A549 (cell line): ENCODE measurements at regions not wholly inside any gene's neighbourhood (a gene's known extent, or its start where the extent isn't known, plus 50 kb on each side); places are given as distances from the start of the nearest gene placed in this dataset.

Source experiments
- ATAC-seq, 2 experiments: fragments of 200-7000 bp in 1 of 2; fragments of >200 bp in 1 of 2; cut with Nextera tagmentation in 1 of 2; cut with Tn5 transposase in 1 of 2; 3 replicates each; pipeline versions ENCODE4 v1.8.0 to v1.9.1; 2018 to 2020; ENCODE audit warnings: mild to moderate bottlenecking in 1 of 2, moderate library complexity in 1 of 2
- CTCF ChIA-PET: fragments of 300-600 bp; sonication (Branson Sonifier 250); formaldehyde crosslinking; extraction: SDS; loops from one replicate; lab custom pipeline; 2021; ENCODE audit warnings: antibody characterized with exemption, inconsistent platforms; lab: Yijun Ruan, JAX
- POLR2A ChIA-PET: fragments of 350-600 bp; formaldehyde crosslinking; extraction: SDS; loops from one replicate; lab custom pipeline; 2021; ENCODE audit warnings: antibody characterized with exemption, inconsistent platforms; lab: Yijun Ruan, JAX
- DNase-seq, 2 experiments: peaks; one replicate each; pipeline versions ENCODE4 v3.0.0 to v3.0.0-alpha.2; 2011 to 2016; ENCODE audit warnings: low read depth in 1 of 2, low spot score in 1 of 2
- FAIRE-seq: peaks from 2 replicates; lab custom pipeline; 2011; peaks lifted over from hg19 to GRCh38; lab: Jason Lieb, UNC
- H3K27ac ChIP-seq, 2 experiments: fragments of >200 bp; sonication (Bioruptor Twin); formaldehyde crosslinking; 3 replicates each; pipeline ENCODE4 v1.5.1; 2016 to 2017
- H3K4me1 ChIP-seq: fragments of >200 bp; sonication (Bioruptor Twin); formaldehyde crosslinking; 3 replicates; pipeline ENCODE4 v1.6.1; 2016
- H3K4me2 ChIP-seq: fragments of >200 bp; sonication (Bioruptor Twin); formaldehyde crosslinking; 3 replicates; pipeline ENCODE4 v1.6.1; 2016
- H3K4me3 ChIP-seq: fragments of >200 bp; sonication (Bioruptor Twin); formaldehyde crosslinking; 3 replicates; pipeline ENCODE4 v1.5.1; 2016
- H3K9me3 ChIP-seq: fragments of >200 bp; sonication (Bioruptor Twin); formaldehyde crosslinking; 3 replicates; pipeline ENCODE4 v1.6.1; 2016
- BHLHE40 ChIP-seq: IDR thresholded peaks from 2 replicates; pipeline ENCODE4 v1.6.1; 2012; ENCODE audit warnings: low read depth, low read length, inconsistent platforms
- CEBPB ChIP-seq, 2 experiments: fragments of >200 bp in 1 of 2; sonication (Bioruptor Twin) in 1 of 2; formaldehyde crosslinking in 1 of 2; IDR thresholded peaks; 2 replicates each; pipeline ENCODE4 v1.6.1; 2012 to 2016
- CHD4 ChIP-seq: fragments of 200-600 bp; sonication (generic); IDR thresholded peaks from 2 replicates; pipeline ENCODE4 v1.6.1; 2016; ENCODE audit warnings: antibody characterized with exemption, mild to moderate bottlenecking, borderline replicate concordance
- E2F6 ChIP-seq: IDR thresholded peaks from 2 replicates; pipeline ENCODE4 v1.6.1; 2012; ENCODE audit warnings: low read depth, borderline replicate concordance
- EHF ChIP-seq: fragments of 250-450 bp; sonication (Bioruptor Pico); IDR thresholded peaks from 2 replicates; pipeline ENCODE4 v1.5.0; 2020; ENCODE audit warnings: mild to moderate bottlenecking
- EP300 ChIP-seq, 2 experiments: fragments of >200 bp; sonication (Bioruptor Twin); formaldehyde crosslinking; IDR thresholded peaks; 2 replicates in 1 of 2; 3 replicates in 1 of 2; pipeline ENCODE4 v1.6.1; 2016 to 2017
- ESRRA ChIP-seq: fragments of 150-350 bp; IDR thresholded peaks from 2 replicates; pipeline ENCODE4 v1.6.1; 2014; ENCODE audit warnings: mild to moderate bottlenecking, low read length, borderline replicate concordance
- FOSL2 ChIP-seq, 2 experiments: fragments of 450-650 bp in 1 of 2; fragments of >200 bp in 1 of 2; sonication (Bioruptor Twin) in 1 of 2; formaldehyde crosslinking; IDR thresholded peaks; 2 replicates each; pipeline versions ENCODE4 v1.5.0 to v1.6.1; 2016 to 2020; ENCODE audit warnings: mild to moderate bottlenecking in 1 of 2, moderate library complexity in 1 of 2
- FOXS1 ChIP-seq: fragments of 250-450 bp; sonication (Bioruptor Pico); IDR thresholded peaks from 2 replicates; pipeline ENCODE4 v1.5.0; 2020; ENCODE audit warnings: mild to moderate bottlenecking, moderate library complexity
- HDAC2 ChIP-seq: fragments of 200-600 bp; sonication (generic); IDR thresholded peaks from 2 replicates; pipeline ENCODE4 v1.6.1; 2016
- HEYL ChIP-seq: fragments of 250-450 bp; sonication (Bioruptor Pico); IDR thresholded peaks from 2 replicates; pipeline ENCODE4 v1.8.0; 2021; ENCODE audit warnings: mild to moderate bottlenecking, moderate library complexity
- HOXA7 ChIP-seq: fragments of 250-450 bp; sonication (Bioruptor Pico); IDR thresholded peaks from 2 replicates; pipeline ENCODE4 v1.5.0; 2020; ENCODE audit warnings: mild to moderate bottlenecking, moderate library complexity
- HOXB5 ChIP-seq: fragments of 250-450 bp; sonication (Bioruptor Pico); IDR thresholded peaks from 2 replicates; pipeline ENCODE4 v1.5.0; 2020; ENCODE audit warnings: mild to moderate bottlenecking, moderate library complexity
- JUN ChIP-seq, 2 experiments: fragments of >200 bp; sonication (Bioruptor Twin); formaldehyde crosslinking; IDR thresholded peaks; 2 replicates in 1 of 2; 3 replicates in 1 of 2; pipeline ENCODE4 v1.6.1; 2016 to 2017
- KDM1A ChIP-seq: fragments of 200-600 bp; sonication (generic); IDR thresholded peaks from 2 replicates; pipeline ENCODE4 v1.6.1; 2016; ENCODE audit warnings: low read depth, mild to moderate bottlenecking
- KDM5A ChIP-seq: fragments of 200-600 bp; sonication (generic); IDR thresholded peaks from 2 replicates; pipeline ENCODE4 v1.6.1; 2016; ENCODE audit warnings: antibody characterized with exemption, mild to moderate bottlenecking
- MAZ ChIP-seq: fragments of 150-350 bp; IDR thresholded peaks from 2 replicates; pipeline ENCODE4 v1.6.1; 2014; ENCODE audit warnings: antibody characterized with exemption, low read depth, low read length, borderline replicate concordance
- MYC ChIP-seq: IDR thresholded peaks from 2 replicates; pipeline ENCODE4 v1.6.1; 2012; ENCODE audit warnings: mild to moderate bottlenecking, inconsistent platforms, low read length, improper control_type of control experiment, borderline replicate concordance
- NR3C1 ChIP-seq: fragments of >200 bp; sonication (Bioruptor Twin); formaldehyde crosslinking; IDR thresholded peaks from 3 replicates; pipeline ENCODE4 v1.6.1; 2017
- POLR2A ChIP-seq: IDR thresholded peaks from 2 replicates; pipeline ENCODE4 v1.6.1; 2012; ENCODE audit warnings: mild to moderate bottlenecking, low read length
- RCOR1 ChIP-seq: fragments of 150-350 bp; IDR thresholded peaks from 2 replicates; pipeline ENCODE4 v1.6.1; 2014; ENCODE audit warnings: antibody characterized with exemption, low read length, low read depth
- ZNF302 ChIP-seq: fragments of 250-450 bp; sonication (Bioruptor Pico); IDR thresholded peaks from 2 replicates; pipeline ENCODE4 v1.9.0; 2021; ENCODE audit warnings: inconsistent platforms, mild to moderate bottlenecking, moderate library complexity
- WGBS: methylation state at CpG from one replicate; pipeline ENCODE4 v1.1.6; 2017; ENCODE audit errors: missing lambda C conversion rate; 5-methylcytosine and 5-hydroxymethylcytosine counted together
- TF ChIP-seq, protein P1 (sequence below): IDR thresholded peaks from 2 replicates; pipeline ENCODE4 v1.6.1; 2012
- TF ChIP-seq, protein P2 (sequence below): fragments of >200 bp; sonication (Bioruptor Twin); formaldehyde crosslinking; IDR thresholded peaks from 3 replicates; pipeline ENCODE4 v1.6.1; 2016
- TF ChIP-seq, protein P3 (sequence below): fragments of 450-650 bp; IDR thresholded peaks from 2 replicates; pipeline ENCODE4 v1.6.1; 2014; ENCODE audit warnings: antibody characterized with exemption
- TF ChIP-seq, protein P4 (sequence below): fragments of 150-350 bp; IDR thresholded peaks from 2 replicates; pipeline ENCODE4 v1.6.1; 2014; ENCODE audit warnings: low read depth, mild to moderate bottlenecking, low read length

- no peak for ATAC-seq
- Histone ChIP-seq H3K9me3 (no peaks in the 10 kb centered on the region), H3K4me2 (no peak overlapping the region), H3K4me1 (no peaks in the 10 kb centered on the region), H3K4me3 (no peak overlapping the region), H3K27ac (no peak overlapping the region)
- POLR2A ChIA-PET: no interaction called here
- no peak for DNase-seq
- CTCF ChIA-PET: no interaction called here
- TF ChIP-seq, protein P1, sequence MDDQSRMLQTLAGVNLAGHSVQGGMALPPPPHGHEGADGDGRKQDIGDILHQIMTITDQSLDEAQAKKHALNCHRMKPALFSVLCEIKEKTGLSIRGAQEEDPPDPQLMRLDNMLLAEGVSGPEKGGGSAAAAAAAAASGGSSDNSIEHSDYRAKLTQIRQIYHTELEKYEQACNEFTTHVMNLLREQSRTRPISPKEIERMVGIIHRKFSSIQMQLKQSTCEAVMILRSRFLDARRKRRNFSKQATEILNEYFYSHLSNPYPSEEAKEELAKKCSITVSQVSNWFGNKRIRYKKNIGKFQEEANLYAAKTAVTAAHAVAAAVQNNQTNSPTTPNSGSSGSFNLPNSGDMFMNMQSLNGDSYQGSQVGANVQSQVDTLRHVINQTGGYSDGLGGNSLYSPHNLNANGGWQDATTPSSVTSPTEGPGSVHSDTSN: no peak
- TF ChIP-seq MYC: no peak
- 1% methylated on average over 4 of the region's 4 CpGs for WGBS
- no peak for FAIRE-seq
These were observed 1726.0 kb downstream of the EFNB2 start for GRCh38 chr13:104809483-104809882.

DNA sequence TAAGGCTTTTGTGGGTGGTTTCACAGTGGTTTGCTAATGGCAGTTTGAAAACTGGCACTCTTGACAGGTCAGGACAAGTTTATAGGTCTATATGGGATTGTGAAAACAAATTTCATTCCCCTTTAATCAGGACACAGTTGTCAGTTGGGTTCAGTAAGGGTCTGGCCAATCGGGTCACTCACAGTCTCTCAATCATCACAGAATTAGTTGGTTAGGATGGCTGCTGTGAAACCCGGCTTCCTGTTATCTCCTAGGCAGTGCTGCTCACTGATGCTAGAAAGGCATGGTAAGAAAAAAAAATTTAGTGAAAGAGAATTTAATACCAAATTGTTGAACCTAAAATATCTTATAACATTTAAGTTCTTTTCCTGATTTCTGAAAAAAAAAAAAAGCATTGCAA lies 1730.1 kb downstream of the EFNB2 start:
- 15% methylated on average over 2 of the region's 2 CpGs for WGBS
- Histone ChIP-seq H3K4me1 (no peaks in the 10 kb centered on the region), H3K27ac (no peak overlapping the region), H3K4me2 (no peak overlapping the region), H3K4me3 (no peak overlapping the region), H3K9me3 (no peaks in the 10 kb centered on the region)
- FAIRE-seq (no peak), DNase-seq (no peak), ATAC-seq (no peak)
- CTCF ChIA-PET: no interaction called here
- POLR2A ChIA-PET: no interaction called here
- TF ChIP-seq HEYL (CRISPR knock-in tag) (no peak), BHLHE40 (no peak), CHD4 (no peak), MAZ (no peak)

DNA sequence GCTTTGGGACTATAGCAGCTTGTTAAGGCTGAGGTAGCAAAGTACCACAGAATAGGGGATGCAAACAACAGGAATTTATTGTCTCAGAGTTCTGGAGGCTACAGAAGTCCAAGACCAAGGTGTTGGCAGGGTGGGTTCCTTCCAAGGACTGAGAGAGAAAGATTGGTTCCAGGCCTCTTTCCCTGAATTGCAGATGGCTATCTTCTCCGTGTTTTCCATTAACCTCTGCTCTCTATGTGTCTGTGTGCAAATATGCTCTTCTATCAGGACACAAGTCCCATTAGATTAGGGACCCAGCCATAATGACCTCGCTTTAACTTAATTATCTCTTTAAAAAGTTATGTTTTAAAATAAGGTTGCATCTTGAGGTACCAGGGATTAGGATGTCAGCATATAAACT lies 1732.9 kb upstream of the SLC10A2 start:
- DNase-seq: no peak
- no peak for FAIRE-seq
- Histone ChIP-seq H3K4me3 (no peak overlapping the region), H3K4me2 (no peak overlapping the region), H3K4me1 (no peaks in the 10 kb centered on the region), H3K9me3 (no peaks in the 10 kb centered on the region), H3K27ac (no peak overlapping the region)
- 3% methylated on average over 2 of the region's 2 CpGs for WGBS
- TF ChIP-seq, protein P2, sequence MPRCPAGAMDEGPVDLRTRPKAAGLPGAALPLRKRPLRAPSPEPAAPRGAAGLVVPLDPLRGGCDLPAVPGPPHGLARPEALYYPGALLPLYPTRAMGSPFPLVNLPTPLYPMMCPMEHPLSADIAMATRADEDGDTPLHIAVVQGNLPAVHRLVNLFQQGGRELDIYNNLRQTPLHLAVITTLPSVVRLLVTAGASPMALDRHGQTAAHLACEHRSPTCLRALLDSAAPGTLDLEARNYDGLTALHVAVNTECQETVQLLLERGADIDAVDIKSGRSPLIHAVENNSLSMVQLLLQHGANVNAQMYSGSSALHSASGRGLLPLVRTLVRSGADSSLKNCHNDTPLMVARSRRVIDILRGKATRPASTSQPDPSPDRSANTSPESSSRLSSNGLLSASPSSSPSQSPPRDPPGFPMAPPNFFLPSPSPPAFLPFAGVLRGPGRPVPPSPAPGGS: no peak
- TF ChIP-seq BHLHE40: no peak
- no peak for TF ChIP-seq E2F6
- TF ChIP-seq RCOR1: no peak
- TF ChIP-seq EP300 (IDR thresholded peaks at IDR 0.05): no peak
- TF ChIP-seq EHF (CRISPR knock-in tag): no peak
- TF ChIP-seq HDAC2: no peak
- no peak for TF ChIP-seq KDM5A
- TF ChIP-seq, protein P3, sequence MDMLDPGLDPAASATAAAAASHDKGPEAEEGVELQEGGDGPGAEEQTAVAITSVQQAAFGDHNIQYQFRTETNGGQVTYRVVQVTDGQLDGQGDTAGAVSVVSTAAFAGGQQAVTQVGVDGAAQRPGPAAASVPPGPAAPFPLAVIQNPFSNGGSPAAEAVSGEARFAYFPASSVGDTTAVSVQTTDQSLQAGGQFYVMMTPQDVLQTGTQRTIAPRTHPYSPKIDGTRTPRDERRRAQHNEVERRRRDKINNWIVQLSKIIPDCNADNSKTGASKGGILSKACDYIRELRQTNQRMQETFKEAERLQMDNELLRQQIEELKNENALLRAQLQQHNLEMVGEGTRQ: no peak
- TF ChIP-seq CEBPB (IDR thresholded peaks at IDR 0.05): no peak
- TF ChIP-seq HOXA7 (CRISPR knock-in tag): no peak
- ATAC-seq: no peak
- CTCF ChIA-PET: no interaction called here
- POLR2A ChIA-PET: no interaction called here

GRCh38 chr13:104798486-104798885 lies 1732.3 kb upstream of the SLC10A2 start:
- H3K4me3 ChIP-seq: no peak overlapping the region
- H3K27ac ChIP-seq: no peak overlapping the region
- H3K9me3 ChIP-seq: no peaks in the 10 kb centered on the region
- DNase-seq (no peak), ATAC-seq (no peak), FAIRE-seq (no peak)
- no peak overlapping the region for H3K4me2 ChIP-seq
- H3K4me1 ChIP-seq: no peaks in the 10 kb centered on the region
- no peak for TF ChIP-seq FOSL2 (IDR thresholded peaks at IDR 0.05)
- no peak for TF ChIP-seq FOSL2 (CRISPR knock-in tag; IDR thresholded peaks at IDR 0.05)
- no peak for TF ChIP-seq POLR2A
- TF ChIP-seq, protein P4, sequence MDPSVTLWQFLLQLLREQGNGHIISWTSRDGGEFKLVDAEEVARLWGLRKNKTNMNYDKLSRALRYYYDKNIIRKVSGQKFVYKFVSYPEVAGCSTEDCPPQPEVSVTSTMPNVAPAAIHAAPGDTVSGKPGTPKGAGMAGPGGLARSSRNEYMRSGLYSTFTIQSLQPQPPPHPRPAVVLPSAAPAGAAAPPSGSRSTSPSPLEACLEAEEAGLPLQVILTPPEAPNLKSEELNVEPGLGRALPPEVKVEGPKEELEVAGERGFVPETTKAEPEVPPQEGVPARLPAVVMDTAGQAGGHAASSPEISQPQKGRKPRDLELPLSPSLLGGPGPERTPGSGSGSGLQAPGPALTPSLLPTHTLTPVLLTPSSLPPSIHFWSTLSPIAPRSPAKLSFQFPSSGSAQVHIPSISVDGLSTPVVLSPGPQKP: no peak
- no peak for TF ChIP-seq HOXB5 (CRISPR knock-in tag)
- no peak for TF ChIP-seq ZNF302
- no peak for TF ChIP-seq NR3C1
- no peak for TF ChIP-seq ESRRA
- TF ChIP-seq, protein P3: no peak
- no peak for TF ChIP-seq KDM1A
- no peak for TF ChIP-seq JUN (IDR thresholded peaks at IDR 0.05)
- no peak for TF ChIP-seq BHLHE40
- no peak for TF ChIP-seq FOXS1 (CRISPR knock-in tag)
- ChIA-PET POLR2A (no interaction called here), CTCF (no interaction called here)
- WGBS: 4% methylated on average over 1 of the region's 1 CpG
